ENCODE measurements at regions not wholly inside any gene's neighbourhood (a gene's known extent, or its start where the extent isn't known, plus 50 kb on each side); places are given as distances from the start of the nearest gene placed in this dataset.

DNA sequence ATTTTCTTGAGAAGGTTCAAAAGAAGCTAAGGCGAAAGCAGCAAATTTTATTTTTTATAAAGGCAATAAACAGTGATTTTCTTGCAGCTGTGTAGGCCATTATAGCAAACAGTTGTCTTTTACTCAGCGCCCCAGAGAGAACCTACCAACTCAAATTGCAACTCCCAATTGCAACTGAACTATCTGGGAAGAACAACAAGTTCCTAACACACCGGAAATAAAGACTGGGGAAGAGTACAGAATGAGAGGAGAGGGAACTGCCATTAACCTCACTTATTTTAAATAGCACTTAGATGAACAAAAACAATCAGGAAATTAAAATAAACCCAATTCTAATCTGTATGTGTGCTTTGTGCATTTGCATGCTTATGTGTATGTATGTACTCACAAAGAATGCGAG lies 171.1 kb downstream of the KCTD12 start:
- no peak for DNase-seq (ENCODE audit: low read depth in 3 of 3, low spot score in 2 of 3)

DNA sequence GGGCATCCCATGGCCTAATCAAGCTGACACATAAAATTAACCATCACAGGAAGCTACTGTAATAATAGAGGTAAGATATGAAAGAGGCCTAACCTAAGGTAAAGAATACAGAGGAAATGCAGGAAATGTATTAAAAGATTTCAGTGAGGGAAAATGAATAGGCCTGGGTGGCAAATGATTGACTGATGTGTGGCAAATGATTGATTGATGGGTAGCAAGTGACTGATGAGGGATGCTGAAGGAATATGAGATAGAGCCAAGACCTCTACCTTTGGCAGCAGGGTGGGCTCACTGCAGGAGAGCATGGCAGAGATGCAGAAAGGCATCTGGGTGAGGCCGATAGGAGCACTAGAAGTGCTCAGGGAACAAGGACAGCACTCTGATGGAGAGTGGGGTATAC lies 172.9 kb downstream of the KCTD12 start:
- no peak for DNase-seq (ENCODE audit: low read depth in 3 of 3, low spot score in 2 of 3)

DNA sequence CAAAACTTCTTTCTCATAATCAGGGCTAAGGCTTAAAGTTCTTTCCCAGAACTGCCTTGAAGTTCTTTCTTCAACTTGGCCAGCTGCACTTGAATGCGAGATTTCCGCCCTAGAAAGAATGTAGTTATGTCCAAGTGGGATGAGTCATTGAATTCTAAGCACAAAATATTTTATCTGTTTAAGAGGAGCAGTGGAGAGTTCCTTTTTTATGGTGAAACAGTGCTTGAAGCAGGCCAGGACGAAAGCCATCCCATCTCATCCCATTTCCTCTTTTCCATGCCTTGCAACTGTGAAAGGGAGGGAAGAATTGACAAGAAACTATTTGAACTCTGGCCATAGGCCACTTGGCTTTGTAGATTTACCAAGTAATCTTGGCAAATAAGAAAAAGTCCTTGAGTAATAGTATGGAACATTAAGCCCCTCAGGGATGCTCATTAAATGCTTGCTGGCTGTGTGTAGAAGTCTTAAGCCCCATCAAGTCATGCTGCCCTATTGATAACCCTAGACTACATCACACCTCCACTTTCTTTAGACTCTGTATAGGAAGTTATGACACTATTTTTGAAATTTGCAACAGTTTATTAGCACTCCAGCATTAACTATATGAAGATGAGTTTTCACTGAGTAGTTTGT lies 174.5 kb downstream of the KCTD12 start:
- DNase-seq (ENCODE audit: low read depth in 3 of 3, low spot score in 2 of 3), result no peak

DNA sequence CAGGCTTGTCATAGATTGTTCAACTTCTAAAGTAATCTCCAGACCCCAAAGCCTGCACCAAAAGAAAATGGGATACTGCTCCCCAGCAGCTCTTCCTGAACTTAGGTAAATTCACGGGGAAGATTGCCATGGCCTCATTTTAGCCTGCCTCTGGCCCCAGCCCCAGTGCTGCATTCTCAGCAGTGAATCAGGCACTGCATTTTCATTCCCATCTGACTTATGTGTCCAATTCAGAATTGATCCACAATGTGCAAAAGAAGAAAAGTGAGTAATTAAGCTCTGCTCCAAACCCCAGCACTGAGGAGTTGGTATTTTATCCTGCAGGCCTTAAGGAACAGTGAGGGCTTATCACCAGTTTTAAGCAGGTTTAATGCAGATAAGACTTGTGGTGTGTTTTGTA lies 176.4 kb downstream of the KCTD12 start:
- no peak for DNase-seq (ENCODE audit: low read depth in 3 of 3, low spot score in 2 of 3)

DNA sequence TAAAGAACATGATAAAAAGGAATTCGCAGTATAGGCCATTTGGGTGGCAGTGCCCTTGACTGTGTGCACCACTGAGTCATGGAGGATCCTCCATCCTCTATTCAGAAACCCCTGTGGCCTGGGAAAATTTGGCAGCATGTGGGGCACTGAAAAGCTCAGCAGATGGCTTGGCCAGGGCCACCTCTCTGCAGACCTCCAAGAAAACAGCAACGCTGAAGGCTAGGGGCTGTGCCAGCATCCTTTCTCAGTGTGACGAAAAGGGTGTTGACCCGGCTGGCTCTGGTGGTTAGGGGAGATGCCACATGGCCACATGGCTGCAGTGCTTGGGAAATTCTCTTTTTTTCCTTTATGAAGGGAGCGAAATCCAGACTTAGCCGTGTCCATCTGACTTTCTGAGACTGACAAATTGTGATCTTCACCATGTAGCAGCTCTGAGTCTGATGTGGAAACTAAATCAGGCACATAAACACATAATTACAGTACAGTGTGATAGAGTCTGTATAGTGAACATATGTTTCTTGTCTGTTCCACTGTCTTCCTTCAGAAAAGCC lies 178.0 kb downstream of the KCTD12 start:
- DNase-seq (ENCODE audit: low read depth in 3 of 3, low spot score in 2 of 3), result no peak

DNA sequence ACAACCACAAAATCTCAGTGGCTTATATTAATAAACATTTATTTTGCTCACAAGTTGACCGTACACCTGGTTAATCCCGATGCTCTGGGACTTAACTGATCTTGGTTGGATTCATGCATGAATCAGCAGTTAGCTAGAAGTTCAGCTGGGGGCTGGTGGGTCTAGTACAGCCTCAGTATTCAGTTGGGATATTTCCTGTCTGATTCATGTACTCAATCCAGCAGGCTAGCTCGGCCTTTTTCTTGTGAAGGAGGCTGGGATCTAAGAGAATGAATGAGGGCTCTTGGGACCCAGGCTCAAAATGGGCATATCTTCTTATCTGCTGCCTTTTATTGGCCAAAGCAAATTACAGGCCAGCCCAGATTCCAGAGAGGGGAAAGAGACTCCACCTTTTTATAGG lies 178.8 kb downstream of the KCTD12 start:
- DNase-seq (ENCODE audit: low read depth in 3 of 3, low spot score in 2 of 3), result no peak

DNA sequence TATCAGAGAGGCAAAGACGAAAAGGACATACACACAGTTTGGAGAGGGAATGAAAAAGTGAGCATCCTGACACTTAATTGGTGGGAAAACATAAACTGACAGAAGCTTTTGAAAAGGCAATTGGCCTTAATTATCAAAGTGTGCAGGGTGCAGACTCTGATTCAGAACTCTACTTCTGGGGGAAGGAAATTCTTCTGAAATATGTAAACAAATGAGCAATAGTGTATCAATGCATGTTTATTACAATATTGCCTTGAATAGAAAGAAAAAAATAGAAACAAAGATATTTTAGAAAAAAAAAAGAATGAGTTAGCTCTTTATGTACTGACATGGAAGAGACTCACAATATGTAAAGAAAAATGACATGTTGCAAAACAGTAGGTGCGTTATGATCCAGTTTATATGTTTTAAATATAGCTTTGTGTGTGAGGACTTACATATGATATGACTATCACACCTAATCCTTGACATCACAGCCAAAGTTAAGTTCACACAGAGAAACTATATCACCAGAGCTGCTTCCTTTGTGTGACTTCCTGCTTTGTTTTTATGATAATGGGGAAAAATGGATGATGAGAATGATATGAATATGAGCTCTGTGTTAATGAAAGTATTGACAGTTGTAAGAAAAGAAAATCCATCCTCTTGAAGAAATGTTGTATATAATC lies 182.4 kb downstream of the KCTD12 start:
- DNase-seq (ENCODE audit: low read depth in 3 of 3, low spot score in 2 of 3), result no peak

DNA sequence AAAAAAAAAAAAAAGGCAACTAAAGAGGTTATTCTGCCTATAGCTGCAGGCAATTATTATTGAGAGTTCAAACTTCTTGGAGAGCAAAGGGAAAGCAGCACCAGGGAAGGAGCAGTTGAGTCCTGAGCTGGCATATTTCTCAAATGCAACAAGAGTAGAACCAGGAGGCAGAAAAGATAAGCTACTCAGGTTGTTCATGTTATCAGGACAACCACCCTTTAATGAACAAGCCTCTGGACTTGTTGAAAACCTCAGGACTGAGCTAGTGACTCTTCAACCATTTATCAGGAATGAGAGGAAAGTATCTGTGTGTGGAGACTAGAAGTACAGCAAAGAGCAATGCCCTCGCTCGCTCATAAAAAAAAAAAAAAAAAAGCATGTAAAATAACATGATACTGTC lies 183.0 kb downstream of the KCTD12 start:
- no peak for DNase-seq (ENCODE audit: low read depth in 3 of 3, low spot score in 2 of 3)

DNA sequence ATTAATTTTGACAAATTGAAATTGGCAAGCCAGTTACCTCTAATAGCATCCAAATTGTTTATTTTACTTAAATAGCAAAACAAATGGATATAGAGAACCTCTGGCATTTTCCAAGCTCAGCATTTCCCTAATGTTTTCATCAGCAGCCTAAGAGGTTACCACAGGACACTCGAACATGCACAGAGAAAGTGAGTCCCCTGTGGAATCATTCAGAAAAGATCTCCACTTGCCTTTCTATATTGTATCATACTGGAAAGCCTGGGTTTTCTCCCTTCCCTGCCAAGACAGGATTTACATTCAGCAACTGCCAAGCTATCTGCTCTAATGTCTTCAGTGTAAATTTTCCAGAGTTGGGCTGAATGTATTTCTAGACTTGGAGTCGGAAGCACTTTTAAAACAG lies 188.9 kb downstream of the KCTD12 start:
- no peak for DNase-seq (ENCODE audit: low read depth in 3 of 3, low spot score in 2 of 3)

DNA sequence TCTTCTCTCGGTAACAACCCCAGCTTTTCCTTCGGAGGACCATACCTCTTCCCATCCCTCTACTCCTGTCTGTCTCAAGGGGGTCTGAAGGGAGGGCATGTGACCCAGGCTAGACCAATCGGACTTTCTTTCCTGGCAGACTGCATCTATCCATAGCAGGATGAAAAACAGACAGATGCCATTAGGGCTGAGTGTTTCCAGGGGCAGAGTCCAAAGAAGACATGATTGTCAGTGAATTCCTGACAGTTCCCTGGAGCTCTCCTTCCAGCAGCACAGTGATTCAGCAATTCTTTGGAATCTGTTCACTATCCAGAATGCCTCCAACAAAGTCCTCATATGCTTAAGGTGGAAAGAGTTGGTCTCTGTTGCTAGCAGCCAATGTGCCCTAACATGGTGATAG lies 189.8 kb downstream of the KCTD12 start:
- DNase-seq (ENCODE audit: low read depth in 3 of 3, low spot score in 2 of 3), result no peak

DNA sequence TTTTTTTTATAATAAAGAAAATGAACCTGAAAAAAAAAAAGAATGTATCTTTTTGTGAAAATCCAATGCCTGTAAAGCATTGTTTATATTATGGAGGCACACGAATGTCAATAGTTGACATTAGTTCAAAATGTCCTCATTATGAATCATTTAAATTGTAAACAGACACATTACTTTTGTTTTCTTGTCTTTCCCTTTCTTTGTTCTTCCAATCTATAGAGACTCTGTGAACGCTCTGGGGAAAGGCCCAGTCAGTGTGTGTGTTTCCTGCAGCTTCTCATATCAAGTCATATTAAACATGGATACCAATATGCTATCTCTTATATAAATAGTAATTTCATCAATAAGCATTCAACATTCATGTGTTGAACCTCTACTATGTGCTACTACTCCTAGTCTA lies 193.1 kb downstream of the KCTD12 start:
- no peak for DNase-seq (ENCODE audit: low read depth in 3 of 3, low spot score in 2 of 3)

DNA sequence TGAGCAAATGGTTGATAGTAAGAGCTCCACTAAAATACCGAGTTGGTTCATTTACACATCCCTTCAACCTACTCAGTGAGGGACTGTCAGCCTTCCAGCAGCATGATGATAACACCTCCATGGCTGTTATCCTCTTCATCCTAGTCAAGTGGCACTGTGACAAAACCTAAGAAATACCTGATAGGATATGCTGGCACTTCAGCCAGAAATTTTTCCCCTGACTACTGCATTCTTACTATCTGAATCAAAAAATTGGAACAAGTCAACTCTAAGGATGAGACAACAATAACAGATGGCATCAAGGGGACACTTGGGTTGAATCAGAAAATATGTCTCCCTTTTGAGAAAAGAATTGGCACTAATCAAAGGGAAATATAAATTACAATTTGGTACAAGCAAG lies 193.9 kb downstream of the KCTD12 start:
- DNase-seq (ENCODE audit: low read depth in 3 of 3, low spot score in 2 of 3), result no peak

DNA sequence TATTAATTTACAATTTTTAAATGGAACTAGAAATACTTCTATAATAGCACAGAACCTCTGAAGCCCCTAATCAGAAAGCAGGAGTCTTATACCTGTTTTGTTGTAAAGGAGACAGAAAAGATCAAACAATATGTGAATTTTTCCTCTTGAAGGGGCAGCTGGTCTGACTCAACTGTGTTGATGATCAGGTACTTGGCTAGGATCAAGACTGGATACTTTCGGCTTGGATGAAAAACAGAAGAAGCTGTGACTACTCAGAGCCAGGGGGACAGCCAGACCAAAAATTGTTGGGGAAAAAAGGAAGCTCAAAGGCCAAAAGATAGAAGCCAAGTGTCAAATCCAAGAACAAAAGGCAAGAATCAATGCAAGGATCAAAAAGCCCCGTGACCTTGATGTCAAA lies 195.6 kb downstream of the KCTD12 start:
- DNase-seq (ENCODE audit: low read depth in 3 of 3, low spot score in 2 of 3), result no peak

DNA sequence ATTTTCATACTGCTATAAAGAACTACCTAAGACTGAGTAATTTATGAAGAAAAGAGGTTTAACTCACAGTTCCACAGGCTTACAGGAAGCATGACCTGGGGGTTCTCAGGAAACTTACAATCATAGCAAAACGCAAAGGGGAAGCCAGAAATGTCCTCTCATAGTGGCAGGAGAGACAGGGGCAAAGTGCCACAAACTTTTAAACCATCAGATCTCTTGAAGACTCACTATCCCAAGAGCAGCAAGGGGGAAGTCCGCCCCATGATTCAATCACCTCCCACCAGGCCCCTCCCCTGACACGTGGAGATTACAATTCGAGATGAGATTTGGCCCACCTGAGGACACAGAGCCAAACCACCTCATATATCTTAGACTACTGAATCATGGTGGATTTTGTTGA lies 198.7 kb downstream of the KCTD12 start:
- DNase-seq (ENCODE audit: low read depth in 3 of 3, low spot score in 2 of 3), result no peak

DNA sequence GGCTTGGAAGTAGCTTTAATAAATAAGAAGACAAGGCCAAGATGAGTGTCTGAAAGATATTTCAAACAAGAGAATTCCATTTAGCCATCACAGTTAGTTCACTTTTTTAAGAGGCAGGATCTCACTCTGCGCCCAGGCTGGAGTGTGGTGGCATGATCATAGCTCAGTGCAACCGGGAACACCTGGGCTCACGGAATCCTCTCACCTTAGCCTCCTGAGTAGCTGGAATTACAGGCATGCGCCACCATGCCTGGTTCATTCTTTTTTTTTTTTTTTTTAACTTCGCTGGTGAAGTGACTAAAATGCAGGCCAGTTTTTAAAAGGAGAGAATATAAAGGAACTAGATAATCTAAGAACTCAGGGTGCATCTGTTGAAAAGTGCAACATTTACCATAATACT lies 200.3 kb downstream of the KCTD12 start:
- DNase-seq (ENCODE audit: low read depth in 3 of 3, low spot score in 2 of 3), result no peak

DNA sequence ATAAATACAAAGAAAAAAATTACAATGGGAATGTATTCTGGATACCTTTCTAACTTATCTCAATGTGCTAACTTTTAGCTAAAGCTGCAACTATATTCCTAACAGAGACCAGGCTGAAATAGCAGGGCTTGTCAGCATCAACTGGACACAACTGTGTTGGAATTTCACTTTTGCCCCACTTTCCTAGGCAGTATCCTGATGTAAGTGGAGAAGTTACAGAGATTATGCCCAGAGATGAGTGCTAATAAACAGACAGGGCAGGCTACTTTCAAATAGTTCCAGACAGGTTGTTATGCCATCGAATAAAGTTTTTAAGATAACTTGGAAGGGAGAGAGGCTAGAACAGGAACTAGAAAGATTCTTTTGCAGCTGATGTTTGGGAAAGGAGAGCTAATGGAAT lies 201.9 kb downstream of the KCTD12 start:
- DNase-seq (ENCODE audit: low read depth in 3 of 3, low spot score in 2 of 3), result no peak

DNA sequence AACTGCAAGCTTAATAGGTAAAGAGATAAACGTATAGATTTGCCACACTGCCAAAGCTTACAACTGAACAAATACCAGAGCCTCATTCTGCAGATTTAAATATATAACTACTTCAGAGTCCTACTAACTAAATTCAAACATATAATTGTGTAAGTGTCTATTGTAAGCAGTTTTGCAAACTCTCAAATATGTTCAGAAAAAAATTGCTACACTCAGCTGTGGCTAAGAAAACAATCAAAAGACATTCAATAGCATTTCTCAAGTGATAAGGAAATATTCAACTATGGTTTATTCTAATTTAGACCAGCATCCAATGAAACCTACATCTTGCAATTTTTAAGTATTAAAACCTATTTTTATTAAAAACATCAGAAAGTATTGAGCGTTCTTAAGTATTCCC lies 202.4 kb downstream of the KCTD12 start:
- no peak for DNase-seq (ENCODE audit: low read depth in 3 of 3, low spot score in 2 of 3)

DNA sequence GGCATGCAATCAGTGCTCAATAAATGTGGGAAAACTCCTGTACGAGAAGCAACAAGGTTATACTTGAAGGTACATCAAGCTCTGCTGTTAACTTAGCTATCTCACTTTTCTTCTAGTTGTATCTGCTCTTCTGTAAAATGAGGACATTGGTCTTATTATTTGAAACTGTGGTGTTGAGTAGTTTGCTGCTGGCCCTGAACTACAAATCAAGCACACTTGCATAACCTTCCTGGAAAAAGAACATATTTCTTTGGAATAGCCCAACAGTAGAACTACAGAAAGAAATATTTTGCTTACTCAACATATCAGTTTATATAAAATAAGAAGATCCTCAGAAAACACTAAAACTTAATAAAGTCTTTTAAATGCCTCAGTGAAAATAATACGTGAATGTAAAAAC lies 203.0 kb downstream of the KCTD12 start:
- no peak for DNase-seq (ENCODE audit: low read depth in 3 of 3, low spot score in 2 of 3)

DNA sequence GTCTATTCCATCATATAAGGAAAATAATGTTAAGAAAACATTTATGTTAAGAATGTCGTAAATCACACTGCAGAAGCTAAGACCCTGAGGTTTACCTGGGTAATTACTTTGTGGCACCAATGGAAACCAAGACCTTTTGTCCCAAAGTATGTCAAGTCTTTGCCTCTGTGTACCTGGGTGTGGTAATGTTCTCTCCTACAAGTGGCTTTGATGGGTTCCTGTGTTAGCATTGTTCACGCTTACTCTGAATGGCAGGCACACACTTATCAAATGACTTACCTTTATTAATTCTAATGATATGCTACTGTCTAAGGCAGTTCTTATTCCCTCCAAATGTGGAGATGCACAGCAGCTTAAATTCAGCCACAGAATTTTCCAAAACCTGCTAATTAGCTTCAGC lies 206.1 kb downstream of the KCTD12 start:
- DNase-seq (ENCODE audit: low read depth in 3 of 3, low spot score in 2 of 3), result no peak

DNA sequence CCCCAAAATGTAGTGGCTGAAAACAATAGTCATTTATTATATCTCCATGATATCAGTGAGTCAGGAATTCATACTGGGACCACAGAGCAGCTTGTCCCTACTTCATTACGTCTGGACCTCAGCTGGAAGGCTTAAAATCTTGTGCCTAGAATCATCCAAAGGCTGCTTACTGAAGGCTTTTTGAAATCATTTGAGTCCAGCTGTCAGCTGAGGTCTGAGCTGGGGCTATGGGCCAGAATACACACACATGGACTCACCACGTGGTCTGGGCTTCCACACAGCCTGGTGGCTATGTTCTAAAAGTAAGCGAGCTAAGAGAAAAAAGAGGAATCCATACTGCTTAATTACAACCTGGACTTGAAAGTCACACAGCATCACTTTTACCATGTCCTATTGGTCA lies 209.2 kb downstream of the KCTD12 start:
- peak in 1 of 3 donors; percentile 5 for DNase-seq (ENCODE audit: low read depth in 3 of 3, low spot score in 2 of 3)

DNA sequence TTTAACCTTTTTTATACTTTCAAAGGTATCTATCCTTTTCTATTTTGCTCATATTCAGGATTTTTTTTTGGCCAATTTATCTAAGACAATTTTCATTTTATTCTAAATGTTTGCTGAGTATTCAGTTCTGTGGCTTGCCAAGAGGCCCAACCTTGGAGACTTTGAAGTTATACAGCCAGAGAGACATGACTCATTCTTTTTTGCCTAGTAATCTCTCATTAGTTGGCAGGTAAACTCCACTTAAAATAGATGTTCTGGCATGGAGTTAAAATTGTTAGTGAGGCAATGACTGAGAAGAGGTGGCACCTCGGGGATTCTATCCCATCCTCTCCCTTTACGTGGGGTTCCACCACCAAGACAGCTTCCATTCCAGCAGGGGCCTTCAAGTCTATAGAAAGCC lies 213.8 kb downstream of the KCTD12 start:
- no peak for DNase-seq (ENCODE audit: low read depth in 3 of 3, low spot score in 2 of 3)

DNA sequence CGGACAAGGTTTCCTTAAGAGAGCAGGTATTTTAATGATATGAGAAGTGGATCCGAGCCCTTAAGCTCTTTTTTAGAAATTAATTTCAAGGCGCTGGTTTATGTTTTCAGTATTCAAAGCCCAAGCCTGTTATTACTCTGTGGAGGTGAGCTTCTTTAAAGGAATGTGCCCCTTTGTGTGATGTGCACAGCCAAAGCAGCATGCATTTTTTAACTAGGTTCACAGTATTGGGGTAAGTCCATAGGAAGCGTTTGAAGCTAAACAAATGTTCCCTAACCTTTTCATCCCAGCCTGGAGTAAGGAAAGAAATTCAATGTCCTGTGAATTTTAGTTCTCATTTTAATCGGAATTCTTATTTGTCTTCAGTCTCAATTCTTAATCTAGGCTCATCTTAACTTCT lies 217.5 kb downstream of the KCTD12 start:
- DNase-seq (ENCODE audit: low read depth in 3 of 3, low spot score in 2 of 3), result no peak

DNA sequence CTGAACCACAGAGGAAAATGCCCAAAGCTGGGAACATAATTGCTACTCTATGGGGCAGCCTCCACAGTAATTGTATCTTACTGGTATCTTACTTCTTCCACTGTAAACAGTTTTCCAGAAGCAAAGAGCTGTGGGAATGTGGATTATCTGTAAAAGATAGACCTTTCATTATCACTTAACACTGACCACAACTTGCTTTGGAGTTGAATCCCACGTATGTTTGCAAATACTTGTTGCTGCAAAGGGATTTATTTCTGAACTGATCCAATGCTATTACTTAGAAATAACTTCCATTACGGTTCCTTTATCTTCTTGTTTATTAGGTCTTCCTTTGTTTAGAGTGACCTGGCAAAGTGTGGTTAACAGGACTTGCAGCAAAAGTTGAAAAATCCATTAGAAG lies 218.1 kb downstream of the KCTD12 start:
- no peak for DNase-seq (ENCODE audit: low read depth in 3 of 3, low spot score in 2 of 3)
